Right hindlimb (tissue), 1 donor: ENCODE measurements at regions not wholly inside any gene's neighbourhood (a gene's known extent, or its start where the extent isn't known, plus 50 kb on each side); places are given as distances from the start of the nearest gene placed in this dataset.
"Not testable (repeated sequence)": the region's sequence is repeated elsewhere in the genome, so short reads cannot be mapped to it uniquely, and the experiment has no call there.

Experiments used
- DNase-seq: peaks from one replicate; pipeline ENCODE4 v3.0.0-alpha.2; 2018

DNA sequence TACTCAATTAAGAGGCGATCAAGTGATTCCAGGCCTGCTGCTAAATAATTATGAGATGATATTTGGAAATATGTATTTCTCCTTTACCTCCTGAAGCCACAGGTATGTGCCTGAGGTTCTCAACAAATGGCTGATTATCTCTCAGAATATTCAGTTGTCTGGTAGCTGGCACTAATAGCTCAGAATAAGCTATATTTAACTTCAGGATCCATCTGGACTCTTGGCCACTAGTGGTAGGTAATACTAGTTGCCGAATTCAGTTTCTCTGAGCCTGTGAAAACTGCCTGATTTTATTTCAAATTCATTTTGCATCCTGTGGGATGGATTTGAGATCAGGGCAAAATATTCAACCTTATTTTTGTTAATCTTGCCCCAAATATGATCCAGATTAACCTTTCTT is 499.0 kb downstream of the DIPK2A start:
- no peak for DNase-seq

DNA sequence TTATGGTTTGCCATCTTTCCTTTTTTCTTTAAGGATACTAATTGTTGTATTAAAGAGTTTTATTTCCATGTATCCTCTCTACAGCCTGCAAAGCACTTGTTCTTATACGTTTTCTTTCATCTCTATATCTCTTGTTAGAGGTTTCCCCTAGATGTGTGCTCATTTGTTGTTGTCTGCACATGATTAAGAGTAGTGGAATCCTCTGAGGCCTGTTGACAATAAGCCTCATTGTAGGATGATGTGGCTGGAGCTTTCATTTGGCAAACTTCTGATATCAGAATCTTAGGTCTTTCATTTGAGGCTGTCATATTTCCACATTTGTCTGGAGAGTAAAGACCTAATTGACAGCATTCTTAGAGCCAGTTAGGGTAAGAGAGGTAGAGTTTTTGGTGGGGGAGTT is 506.0 kb downstream of the DIPK2A start:
- no peak for DNase-seq

DNA sequence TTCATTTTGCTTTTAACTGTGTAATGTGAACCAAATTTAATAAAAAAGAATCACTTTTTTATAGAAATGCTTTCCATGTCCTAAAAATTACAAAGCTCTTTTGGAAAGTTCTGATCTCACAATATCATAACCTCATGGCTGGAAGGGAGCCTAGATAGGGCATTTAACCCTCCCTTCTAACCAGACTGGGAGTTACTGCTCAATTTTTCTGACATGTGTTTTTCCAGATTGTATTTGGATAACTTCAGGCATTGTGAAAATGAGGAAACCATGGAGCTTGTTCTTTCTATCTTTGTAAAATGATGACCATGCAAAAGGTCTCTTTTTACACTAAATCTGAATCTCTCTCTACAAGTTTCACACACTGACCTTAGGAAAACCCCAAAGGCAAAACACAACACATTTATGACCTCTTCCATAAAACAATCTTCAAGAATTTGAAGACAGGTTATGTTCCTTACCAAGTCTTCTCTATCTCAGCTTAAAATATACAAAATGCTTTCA is 508.8 kb downstream of the DIPK2A start:
- no peak for DNase-seq

DNA sequence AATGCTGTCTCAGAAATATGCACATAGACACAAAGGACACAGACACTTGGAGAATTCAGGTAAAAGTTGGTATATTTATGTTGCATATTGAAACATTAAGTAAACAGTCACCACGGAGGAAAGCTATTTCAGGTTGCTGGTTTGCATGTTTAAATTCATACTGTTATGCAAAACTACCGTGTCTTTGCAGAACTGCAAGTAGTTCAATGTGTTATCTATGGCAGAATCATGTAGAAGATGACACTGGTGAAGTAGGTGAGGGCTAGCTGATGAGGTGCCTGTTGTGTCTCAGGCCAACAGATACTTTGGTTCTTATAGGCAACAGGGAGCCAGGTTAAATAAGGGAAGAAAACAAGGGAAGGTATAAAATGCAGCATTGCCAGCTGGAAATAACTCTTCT is 511.3 kb downstream of the DIPK2A start:
- no peak for DNase-seq

DNA sequence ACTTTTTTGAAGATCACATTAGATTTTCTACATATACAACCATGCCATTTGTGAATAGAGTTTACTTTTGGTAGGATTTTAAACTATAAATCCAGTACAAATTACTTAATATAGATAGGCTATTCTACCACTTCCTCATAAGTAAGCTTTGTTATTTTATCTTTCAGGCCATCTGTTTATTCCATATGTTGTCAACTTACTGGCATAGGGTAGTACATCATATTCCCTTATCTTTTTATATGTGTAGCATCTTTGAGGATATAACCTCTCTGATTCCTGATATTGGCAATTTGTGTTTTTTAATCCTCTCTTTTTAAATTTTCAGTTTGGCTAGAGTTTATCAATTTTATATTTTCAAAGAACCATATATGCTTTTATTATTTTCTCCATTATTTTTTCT is 515.4 kb downstream of the DIPK2A start:
- no peak for DNase-seq

DNA sequence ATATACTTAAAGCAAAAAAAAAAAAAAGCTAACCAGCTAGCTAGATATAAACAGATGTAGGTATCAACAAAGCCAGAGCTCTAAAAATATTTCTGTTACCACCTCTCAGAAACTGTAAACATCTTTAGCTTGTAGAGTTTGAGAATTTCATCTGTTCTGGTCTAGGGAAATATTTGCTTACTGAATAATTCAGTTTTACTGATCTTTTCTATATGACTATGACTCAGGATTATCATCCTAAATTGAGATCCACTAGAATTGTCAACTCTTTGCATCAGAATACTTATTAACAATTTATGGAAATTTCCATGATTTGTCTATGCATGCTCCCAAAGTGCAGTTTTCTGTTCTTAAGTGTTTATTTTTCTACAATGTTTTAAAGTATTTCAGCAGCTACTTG is 517.3 kb downstream of the DIPK2A start:
- DNase-seq = no peak

DNA sequence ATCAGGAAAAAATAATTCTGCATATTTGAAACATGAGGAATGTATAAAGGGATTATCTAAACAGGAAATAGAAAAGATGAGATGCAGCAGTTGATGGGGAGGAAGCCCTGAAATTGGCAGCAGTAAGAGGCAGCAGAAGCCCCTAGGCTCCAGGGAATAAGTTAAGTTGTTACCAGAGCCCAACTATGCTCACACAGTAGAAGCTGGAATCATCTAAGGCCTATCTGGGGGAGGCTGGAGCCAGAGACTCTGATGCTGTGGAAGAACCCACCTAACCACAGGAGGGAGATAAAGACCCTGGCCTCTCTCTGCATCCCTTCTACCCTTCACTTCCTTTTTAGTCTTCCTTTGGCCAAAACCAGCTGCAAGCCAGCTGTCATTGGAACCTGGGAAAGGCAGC is 519.7 kb downstream of the DIPK2A start:
- no peak for DNase-seq

DNA sequence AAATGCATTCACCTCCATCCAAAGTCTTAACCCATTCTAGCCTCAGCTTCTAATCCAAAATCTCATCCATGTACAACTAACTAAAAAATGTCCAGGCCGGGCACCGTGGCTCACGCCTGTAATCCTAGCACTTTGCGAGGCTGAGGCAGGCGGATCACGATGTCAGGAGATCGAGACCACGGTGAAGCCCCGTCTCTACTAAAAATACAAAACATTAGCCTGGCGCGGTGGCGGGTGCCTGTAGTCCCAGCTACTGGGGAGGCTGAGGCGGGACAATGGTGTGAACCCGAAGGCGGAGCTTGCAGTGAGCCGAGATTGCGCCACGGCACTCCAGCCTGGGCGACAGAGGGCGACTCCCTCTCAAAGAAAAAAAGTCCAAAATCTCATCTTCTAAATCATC is 523.0 kb downstream of the DIPK2A start:
- DNase-seq = not testable (repeated sequence)

DNA sequence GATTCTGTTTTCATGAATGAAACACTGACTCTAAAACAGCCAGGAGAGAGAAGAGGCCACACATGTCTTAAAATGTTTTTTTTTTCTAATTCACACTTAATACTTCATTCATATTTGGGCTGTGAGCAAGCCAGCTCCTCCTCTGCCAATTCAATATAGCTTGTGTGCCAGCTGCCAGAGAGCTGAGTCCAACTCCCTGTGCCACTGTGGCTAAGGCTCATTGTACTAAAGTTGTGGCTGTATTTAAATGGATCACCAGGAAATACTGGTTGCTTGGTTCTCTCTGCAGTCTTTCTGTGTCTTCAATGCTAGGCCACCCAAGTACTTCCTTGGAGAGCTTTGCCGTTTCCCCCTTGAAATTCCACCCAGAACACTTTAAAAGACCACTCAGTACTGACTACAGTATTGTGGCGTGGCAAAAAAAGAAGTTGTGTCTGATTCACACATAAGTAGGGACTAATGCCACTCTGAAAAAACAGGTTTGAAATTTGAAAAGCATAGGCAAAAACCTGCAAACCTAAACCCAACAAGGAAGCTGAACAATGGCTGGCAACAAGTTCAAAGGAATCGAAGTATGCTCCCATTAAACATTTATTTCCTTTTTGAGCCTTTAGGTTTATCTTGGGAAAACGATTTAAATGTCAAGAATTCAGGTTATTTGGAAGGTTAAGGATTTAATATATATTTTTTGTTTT is 524.7 kb downstream of the DIPK2A start:
- peak; percentile 43 for DNase-seq

DNA sequence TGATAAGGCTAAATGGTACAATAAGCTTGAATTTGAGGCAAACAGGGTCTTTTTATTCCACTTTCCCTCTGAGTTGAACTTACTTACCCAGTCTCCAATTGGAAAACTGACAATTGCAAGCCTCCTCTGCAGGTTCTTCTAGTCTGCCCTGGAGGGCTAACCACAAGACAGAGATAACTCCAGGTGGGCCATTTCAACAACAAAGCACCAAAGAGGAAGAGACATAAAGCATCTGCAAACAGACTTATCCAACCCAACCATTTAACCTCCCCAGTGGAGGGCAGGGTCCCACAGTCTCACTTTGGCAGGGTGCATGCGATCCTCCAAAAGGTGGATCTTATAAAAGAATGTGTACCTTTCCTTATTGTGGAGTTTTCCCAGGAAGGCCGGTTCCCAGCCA is 525.8 kb downstream of the DIPK2A start:
- no peak for DNase-seq

DNA sequence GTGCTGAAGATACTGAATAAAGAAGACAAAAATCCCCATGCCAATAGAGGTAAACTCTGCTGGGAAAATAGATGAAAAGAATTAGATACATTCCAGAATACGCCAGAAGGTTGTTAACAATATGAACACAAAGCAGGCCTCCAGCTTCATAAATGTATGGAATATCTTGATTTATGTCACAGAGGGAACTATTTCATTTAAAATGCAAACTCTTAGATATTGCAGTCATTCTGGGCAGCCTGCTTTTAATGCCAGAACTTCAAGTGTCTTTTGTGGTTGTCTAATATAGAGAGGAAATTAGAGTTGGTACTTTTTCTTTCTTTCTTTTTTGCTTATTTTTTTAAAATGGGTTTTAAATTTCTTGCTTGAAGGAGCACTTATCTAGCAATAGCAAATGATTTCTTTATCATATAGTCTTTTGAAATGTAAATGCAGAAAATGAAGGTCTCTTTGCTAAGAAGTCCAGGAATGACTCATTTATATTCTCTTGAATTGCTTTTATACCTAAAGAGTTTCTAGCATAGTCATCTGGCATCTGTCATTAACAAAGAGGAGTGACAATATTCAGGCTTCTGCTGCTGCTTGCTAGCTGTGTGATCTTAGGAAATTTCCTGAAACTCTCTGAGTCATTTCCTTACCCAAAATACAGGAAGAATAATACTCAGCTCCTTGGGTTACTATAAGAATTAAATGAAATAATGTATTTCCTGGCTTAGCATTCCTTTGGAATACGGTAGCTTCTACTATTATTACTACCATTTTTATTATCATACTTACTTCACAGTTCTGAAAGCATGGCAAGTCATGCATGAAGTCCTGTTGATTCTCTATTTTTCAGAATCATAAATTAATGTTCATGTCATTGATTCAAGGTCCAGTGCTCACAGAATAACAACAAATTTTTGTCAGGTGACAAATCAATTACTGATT is 527.6 kb downstream of the DIPK2A start:
- DNase-seq = no peak

DNA sequence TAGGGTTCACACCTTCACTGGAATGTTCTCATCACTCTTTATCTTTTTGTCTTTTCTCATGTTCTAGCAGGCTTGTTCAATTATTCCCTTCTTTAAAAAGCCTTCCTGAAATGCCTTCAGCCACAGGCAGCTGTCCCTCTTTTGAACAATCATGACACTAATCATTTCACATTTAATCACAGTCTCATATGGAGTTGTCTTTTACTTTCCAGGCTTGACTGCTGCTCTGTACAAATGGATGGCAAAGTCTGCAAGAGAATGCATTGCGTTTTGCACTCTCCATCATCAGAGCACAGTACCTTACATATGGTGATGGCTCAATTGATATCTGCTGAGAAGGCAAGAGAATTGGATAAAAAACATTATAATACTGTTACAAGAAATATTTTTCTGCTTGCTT is 529.8 kb downstream of the DIPK2A start:
- DNase-seq = no peak

DNA sequence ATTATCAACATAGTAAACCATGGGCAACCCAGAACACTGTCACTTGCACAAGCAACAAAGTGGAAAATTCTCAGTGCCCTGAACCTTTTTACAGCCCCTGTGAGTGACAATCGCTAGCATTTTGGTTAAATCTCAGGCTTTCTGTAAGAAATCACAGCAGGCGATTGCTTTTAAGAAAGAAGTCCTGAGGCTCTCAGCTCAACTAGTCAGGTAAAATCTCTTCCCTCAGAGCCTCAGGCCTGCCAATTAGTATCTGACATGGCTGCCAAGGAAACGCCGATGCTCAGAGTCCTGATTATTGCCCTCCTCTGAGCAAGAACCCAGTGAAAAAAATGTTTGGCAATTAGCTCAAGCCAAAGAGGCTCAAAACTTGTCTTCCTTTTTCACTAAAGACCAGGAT is 530.8 kb downstream of the DIPK2A start:
- no peak for DNase-seq

DNA sequence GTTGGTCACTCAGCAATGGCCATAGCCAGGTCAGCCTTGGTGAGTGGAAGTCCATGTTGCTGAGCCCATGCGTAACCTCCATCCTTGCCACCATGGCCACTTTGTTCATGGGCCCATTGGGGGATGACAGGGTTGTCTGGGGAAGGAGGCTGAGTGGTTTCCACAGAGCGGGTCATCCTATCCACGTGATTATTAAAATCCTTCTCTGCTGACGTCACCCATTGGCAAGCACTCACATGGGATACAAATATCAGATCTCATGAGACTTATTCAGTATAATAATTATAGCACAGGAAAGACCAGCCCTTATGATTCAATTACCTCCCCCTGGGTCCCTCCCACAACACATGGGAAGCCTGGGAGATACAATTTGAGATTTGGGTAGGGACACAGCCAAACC is 534.8 kb downstream of the DIPK2A start:
- not testable (repeated sequence) for DNase-seq

DNA sequence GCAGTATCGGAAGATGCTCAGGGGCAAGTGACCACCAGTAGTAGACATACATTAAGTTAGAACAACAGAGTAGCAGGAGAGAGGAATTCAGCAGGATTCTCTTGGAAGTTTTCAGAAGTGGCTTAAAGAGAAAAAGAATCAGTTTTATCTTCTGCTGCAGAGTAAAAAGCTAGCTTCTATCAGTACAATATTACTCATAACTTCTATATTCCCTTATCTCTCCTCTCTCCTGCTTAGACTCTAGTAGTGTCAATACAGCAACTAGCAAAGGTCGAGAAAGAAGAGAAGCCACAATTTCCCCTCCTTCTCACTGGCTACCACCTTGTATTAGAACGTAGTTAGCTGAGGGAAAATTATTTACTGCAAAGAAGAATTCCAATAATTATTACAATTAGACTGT is 539.7 kb downstream of the DIPK2A start:
- DNase-seq = no peak

DNA sequence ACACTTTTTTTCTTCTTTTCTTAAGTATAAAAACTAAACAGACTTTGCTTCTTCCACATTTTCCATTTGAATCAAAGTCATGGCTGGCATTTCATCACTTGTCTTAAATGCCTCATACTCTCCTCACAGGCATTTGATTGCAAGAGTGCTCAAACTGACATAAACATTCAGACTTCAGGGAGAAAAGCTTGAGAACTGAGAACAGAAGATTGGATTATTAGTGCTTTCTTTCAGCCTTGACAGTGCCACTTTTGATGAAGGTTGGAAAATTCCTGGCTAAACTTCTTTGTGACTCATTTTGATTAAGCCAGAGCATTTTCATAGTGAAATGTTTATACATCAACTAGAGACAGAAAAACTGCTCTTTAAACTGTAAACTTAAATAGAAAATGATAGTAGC is 544.4 kb downstream of the DIPK2A start:
- no peak for DNase-seq

DNA sequence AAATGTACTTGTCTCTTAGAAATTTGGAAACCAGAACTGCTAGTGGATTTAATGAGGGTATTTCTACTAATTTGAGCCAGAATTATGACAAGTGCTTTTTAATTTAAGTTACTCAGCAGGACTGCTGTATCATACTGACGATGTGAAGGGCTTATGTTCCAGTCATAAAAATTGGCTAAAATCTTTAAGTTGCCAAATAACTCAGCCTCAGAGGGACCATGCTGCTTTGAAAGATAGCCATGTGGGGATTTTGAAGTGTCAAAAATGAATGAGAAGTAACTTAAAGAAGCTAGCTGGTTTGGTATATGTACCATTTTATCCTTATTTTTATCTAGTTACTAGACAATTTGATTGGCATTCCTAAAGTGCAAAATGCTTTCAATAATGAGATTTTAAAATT is 545.0 kb downstream of the DIPK2A start:
- DNase-seq = no peak

DNA sequence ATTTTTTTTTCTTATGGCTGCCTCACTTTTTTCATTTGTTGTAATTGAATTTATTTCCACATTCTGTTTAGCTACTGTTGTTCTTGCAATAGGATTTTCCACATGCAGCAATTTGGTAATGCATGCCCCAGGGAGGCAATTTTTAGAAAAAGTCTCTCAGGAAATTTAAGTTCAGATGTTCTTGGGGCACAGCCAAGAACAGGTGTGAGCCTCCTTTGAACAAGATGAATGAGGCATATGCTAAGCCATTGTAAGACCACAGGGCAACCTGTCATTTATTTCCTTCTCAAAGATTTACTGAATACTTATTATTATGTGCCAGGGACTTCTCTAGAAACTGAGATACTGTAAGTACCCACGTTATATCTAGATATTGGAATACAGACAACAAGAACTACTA is 549.5 kb downstream of the DIPK2A start:
- DNase-seq = no peak

DNA sequence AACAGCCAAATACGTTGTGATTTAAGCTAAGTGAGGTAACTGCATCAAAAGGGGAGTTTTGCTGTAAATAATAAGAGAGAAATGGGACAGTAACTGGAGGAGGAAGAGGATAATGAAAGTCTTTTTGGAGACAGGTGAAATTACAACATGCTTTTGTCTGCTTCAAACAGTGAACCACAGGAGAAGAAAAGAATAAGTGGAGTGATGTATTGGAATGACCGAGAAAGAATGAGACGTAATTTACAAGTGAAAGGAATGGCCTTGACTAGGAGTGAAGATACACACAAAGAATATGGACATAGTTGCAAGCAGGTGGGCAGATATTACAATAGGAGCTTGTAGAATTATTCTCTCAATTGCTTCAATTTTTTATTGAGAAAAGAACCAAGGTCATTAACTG is 550.8 kb downstream of the DIPK2A start:
- no peak for DNase-seq

DNA sequence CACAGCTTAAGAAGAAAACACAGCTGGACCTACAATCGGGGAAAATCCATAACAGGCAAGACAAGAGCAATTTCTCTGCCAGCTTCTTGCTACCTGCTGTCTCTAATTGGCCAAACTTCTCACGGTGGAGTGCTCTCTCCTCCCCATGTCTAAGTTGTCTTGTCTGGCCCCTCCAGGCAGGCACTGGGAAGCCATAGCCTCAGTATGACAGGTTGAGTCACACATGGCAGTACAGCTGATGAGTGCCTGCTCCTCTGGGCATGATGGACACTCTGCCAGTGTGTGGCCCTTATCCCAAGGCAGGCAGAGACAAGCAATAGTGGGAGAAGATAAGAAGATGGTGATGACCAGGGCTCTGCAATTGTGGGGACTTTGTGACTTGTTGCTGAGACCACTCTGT is 551.8 kb downstream of the DIPK2A start:
- no peak for DNase-seq

DNA sequence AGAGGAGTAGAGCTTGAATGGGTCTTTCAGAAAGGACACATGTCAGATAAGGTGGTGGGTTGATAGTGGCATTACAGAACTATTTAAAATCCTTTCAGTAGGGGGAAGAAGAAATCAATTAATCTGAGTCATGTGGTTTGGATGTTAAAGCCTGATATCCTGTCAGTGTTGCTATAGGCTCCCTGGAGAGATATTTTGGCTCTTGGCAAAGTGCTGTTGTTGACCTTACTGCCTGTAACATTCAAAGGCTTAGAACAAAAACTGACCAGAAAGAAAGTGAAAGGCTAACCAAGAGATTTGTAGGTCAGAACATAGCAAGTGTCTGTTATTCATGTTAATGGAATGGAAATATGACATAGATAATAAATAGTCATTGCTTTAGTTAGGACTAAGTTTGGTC is 552.9 kb downstream of the DIPK2A start:
- DNase-seq = no peak

DNA sequence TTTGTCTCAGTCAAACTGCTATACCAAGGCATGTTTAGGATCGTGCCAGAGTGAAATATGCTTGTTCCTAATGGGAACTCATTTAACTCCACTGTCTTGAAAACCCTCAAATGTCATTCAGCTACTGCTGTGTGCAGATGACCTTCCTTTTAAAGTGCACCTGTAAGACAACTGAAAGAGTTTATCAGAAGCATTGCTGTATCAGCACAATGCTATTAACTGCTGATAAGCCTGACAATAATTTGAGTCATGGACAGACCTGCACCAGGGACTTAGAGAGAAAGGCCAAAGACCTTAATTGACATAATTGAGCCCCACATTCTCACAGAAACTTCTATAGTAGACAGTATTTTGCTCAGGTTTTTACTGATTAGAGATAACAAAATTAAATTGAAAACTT is 557.9 kb downstream of the DIPK2A start:
- DNase-seq = no peak

DNA sequence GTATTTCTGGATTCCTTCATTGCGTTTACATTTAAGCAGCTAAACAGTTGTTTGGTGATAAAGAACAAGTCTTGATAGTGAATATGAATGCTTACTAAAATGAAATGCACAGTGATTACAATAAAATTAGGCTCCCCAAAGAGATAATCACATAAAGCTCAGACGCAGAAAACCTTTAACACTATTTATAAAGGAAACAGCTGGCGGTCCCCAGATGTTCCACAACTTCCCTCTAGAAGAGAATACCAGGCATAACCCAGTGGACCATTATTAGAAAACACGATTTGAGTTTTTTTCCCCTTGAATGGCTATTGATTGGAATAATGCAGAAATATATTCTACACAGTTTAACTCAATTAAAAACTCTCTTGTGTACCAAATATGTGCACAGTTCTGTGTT is 573.2 kb downstream of the DIPK2A start:
- DNase-seq = no peak

DNA sequence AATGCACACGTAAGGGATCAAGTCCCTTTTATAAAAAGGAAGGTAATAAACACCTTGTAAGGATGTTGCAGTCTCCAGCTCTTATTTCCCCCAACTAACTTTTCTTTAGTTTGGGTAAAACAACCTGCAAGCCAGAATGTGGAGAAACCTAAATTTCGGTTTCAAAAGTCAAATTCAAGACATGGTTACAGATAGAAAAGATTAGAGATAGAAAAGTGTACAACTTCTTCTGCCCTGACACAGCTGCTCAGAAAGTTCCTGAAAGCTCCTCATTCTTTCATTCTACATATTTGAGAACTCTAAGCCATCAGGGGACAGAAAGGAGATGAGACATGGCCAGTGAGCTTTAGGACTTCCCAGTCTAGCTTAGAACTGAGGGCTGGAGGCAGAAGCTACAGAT is 574.9 kb downstream of the DIPK2A start:
- DNase-seq = no peak
